GM21737 (cell line): ENCODE measurements at regions not wholly inside any gene's neighbourhood (a gene's known extent, or its start where the extent isn't known, plus 50 kb on each side); places are given as distances from the start of the nearest gene placed in this dataset.
"Not testable (repeated sequence)": the region's sequence is repeated elsewhere in the genome, so short reads cannot be mapped to it uniquely, and the experiment has no call there.

Source experiments
- ATAC-seq: cut with Tn5 transposase; IDR thresholded peaks from one replicate; pipeline ENCODE4 v1.9.1; 2021; ENCODE audit warnings: mild to moderate bottlenecking, moderate library complexity; ENCODE audit not compliant: unreplicated experiment

GRCh38 chr9:135307300-135307699, 172.3 kb upstream of the PPP1R26 start:
- no peak for ATAC-seq

GRCh38 chr9:135307919-135308318, 171.7 kb upstream of the PPP1R26 start:
- ATAC-seq: not testable (repeated sequence)

GRCh38 chr9:135308821-135309762, 170.5 kb upstream of the PPP1R26 start:
- ATAC-seq: no peak

DNA sequence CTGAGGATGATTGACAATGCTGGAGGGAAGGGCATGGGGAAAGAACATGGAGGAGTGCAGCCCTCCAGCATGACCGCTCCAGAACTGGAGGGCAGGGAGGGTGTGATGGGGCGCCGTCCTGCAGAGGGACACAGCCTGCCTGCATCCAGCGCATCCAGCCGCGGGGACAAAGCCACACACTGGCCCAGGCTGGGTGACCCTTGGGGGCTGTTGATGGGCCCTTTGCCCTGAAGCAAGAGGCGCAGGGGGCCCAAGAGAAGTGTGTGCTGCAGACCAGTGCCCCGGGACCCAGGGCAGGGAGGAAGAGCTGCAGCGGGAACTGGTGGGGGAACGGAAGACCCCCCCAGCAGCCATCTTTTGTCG, 169.8 kb upstream of the PPP1R26 start:
- ATAC-seq: no peak

GRCh38 chr9:135310134-135310533, 169.4 kb upstream of the PPP1R26 start:
- no peak for ATAC-seq

DNA sequence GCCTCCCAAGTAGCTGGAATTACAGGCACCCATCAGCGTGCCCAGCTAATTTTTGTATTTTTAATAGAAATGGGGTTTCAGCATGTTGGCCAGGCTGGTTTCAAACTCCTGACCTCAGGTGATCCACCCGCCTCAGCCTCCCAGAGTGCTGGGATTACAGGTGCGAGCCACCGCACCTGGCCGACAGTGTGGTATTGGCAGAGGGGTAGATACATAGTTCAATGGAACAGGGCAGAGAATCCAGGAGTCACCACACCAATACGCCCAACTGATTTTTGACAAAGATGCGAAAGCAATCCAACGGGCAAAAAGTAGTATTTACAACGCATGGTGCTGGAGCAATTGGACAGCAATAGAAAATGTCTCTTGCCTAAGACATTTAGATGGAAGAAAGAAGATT, 164.0 kb upstream of the PPP1R26 start:
- no peak for ATAC-seq

DNA sequence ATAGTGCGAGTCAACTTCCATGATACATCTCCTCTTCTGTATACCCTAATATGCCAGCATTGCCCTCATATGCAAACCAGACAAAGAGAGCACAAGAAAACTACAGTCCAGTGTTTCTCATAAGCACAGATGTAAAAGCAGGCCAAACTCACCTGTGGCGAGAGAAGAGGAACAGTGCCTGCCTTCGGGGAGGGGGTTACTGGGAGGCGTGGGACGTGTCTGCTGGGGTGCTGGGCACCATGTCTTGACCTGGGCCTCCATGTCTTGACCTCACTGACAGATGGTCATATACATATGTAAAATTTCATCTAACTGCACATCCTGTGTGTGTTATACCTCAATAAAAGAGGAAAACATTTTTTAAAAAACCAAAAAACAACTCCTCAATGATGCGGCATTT, 159.3 kb upstream of the PPP1R26 start:
- ATAC-seq: no peak

DNA sequence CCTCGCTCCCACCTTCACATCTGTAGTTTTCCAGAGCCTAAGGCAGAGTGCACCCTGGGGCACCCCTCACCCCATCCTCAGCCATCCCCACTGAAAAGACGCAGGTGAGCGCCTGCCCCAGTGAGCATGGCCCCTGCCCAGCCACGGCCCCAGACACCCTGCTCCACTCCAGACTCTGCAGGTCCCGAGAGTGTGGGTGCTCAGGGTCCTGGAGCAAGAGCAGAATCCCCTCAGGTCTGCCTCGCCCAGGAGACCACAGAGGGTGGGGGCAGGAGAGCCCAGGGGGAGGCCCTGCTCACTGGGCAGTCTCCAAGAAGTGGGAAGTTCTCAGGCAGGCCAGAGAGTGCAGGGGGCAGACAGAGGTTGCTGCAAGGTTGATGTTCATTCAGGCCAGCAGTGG, 158.6 kb upstream of the PPP1R26 start:
- ATAC-seq: no peak

GRCh38 chr9:135321580-135321979, 158.0 kb upstream of the PPP1R26 start:
- no peak for ATAC-seq

GRCh38 chr9:135324329-135324728, 155.3 kb upstream of the PPP1R26 start:
- no peak for ATAC-seq

GRCh38 chr9:135326141-135326540, 153.4 kb upstream of the PPP1R26 start:
- no peak for ATAC-seq

DNA sequence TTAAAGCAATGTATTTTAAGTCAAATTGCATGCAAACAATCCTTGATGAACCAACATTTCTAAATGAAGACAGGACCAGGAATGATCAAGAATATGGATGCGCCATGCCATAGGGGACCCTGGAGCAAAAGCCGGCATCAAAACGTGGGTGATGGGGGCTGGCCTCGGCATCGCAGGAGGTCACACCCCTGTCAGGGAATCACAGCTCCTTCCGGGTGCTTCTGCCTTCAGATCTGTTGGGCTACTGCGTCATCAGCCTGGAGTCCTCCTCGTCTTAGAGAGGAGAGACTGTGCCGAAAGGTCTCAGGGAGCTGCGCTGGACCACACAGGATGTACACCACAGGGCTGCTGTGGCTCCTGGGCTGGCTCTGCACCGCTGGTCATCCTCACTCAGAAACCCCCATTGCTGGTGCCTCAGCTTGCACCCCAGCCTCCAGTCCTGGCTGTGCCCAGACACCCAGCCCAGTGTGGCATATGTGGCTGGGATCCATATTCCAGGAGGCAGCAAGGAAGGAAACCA, 152.9 kb upstream of the PPP1R26 start:
- ATAC-seq: no peak

GRCh38 chr9:135328485-135329417, 150.8 kb upstream of the PPP1R26 start:
- ATAC-seq: no peak

DNA sequence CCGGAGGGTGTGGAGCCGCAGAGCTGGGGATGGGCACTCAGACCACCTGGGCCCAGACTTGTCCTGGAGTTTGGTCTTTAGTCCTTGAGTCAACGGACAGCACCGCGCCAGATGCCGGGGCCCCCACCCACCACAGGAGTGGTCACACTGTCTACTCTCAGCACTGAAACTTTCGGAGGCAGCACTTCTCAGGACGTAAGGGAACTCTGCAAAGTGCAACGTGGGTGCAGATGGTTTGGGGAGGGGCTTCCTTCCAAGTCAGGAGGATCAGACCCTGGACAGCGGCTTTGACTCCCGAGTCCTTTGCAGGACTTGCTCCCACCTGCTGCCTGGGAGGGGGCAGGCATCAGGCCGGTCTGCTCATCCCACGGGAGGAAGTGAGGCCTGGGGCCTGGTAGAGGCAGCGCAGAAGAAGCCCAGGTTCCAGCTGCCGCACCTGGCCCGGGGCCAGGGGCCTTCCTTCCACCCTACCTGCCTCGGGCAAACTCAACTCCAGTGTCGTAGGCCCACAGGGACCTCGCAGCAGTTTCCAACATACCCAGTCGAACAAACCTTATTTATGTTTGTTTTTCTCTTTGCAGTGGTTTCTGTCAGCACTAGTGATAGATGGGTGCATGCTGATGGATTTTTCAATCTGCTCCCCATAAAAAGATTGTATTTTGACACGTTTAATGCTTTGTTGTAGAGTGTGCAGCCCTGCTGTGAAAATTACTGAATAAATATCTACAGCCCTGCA, 149.8 kb upstream of the PPP1R26 start:
- ATAC-seq: no peak

DNA sequence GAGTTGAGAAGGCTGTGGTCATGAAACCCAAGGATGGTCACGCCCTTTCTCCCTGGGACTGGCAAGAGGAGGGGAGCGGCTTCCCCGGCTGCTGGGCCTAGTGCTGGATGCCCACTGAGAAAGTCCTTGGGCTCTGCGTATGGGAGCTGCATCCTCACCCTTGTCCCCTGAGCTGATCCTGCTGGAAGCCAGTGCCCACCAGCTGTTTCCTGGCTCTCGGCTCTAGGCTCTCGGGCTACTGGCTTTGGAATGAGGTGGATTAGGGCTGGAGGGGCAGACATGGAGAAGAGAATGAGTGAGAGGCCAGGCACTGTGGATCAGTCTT, 149.3 kb upstream of the PPP1R26 start:
- no peak for ATAC-seq

DNA sequence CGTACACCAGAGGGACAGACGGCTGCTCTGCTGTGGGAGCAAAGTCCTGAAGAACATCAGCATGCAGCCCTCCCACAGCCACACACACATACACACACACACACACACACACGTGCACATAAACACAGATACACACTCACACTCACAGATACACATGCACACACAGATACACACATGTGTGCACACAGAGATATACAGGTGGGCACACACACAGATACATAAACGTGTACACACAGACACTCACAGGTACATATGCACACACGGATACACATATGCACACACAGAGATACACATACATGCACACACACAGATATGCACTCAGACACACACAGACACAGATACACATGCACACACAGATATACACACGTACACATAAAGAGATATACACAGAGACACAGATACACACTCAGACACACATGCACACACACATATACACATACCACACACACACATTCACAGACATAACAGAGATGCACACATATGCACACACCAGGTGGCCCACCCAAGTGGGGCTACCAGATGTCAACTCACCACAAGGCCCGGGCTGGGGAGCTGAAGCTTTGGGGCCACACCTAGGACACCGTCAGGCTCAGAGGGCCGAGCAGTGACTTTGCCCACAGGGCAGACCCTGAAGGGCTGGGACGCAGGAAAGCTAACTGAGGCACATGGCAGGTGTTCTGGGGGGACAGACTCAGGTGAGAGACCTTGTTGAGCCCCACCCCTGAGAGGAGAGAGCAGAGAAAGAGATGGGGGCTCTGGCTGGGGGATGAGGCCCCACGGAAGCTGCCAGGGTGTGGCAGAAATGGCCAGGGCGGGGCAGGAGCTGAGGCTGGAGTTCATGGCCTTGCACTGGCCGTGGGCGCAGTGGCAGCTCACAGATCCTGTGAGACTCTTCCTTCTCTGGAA, 148.6 kb upstream of the PPP1R26 start:
- ATAC-seq: no peak

DNA sequence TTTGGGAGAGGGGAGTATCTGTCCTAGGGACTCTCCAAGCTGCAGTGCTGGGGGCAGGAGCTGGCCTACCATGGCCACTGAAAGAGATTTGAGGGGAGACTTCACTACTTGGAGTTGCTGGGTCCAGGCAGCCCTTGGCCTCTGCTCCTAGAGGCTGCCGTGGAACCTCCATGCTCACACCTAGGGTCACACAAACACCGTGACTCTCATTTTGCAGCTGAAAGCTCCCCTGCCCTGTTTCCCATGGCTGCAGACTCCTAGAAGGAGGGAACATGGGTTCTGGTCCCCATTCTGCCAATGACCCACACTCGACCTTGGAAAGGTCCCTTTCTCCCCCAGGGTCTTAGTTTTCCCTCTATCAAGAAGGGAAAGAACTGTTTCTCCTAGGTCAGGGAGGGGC, 147.1 kb upstream of the PPP1R26 start:
- ATAC-seq: no peak

GRCh38 chr9:135332979-135333748, 146.4 kb upstream of the PPP1R26 start:
- no peak for ATAC-seq

GRCh38 chr9:135334953-135335460, 144.6 kb upstream of the PPP1R26 start:
- no peak for ATAC-seq
